H1 (cell line): ENCODE measurements at regions not wholly inside any gene's neighbourhood (a gene's known extent, or its start where the extent isn't known, plus 50 kb on each side); places are given as distances from the start of the nearest gene placed in this dataset.

Experiments used
- EP300 ChIP-seq, 2 experiments: IDR thresholded peaks; 1 replicate in 1 of 2; 2 replicates in 1 of 2; pipeline ENCODE4 v1.6.1; 2011 to 2012; ENCODE audit warnings: low read depth in 2 of 2, low read length in 2 of 2, mild to moderate bottlenecking in 2 of 2, borderline replicate concordance in 1 of 2, inconsistent platforms in 1 of 2, moderate library complexity in 1 of 2
- SIRT6 ChIP-seq: IDR thresholded peaks from one replicate; pipeline ENCODE4 v1.7.1; 2012; ENCODE audit warnings: low read length, inconsistent platforms
- SP4 ChIP-seq: IDR thresholded peaks from 2 replicates; pipeline ENCODE4 v1.6.1; 2012; ENCODE audit warnings: low read length, inconsistent platforms
- TF ChIP-seq, protein P1 (sequence below): fragments of 300-600 bp; sonication (generic); IDR thresholded peaks from 2 replicates; pipeline ENCODE4 v1.7.1; 2012; ENCODE audit warnings: low read length, moderate library complexity, mild to moderate bottlenecking, inconsistent platforms; ENCODE audit not compliant: insufficient replicate concordance

DNA sequence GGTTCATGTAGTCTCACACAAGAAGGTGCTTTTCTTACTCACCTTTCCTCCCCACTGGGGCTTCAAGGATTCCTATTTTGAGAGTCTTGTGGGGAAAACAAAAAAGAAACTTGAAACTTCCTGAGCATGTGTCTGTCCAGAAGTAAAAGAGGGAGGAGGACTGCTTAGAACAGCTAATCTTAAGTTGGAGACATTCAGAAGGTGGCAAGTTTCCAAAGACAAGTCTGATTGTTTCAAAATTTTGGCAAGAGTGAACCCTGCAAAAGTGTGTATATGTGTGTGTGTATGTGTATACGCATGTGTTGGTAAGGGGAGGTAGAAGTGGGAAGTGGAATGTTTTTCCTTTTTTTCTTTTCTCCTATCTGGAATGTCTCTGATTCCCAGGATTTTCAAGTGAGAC, 189.0 kb upstream of the FRMPD4 start (continued):
- TF ChIP-seq, protein P1, sequence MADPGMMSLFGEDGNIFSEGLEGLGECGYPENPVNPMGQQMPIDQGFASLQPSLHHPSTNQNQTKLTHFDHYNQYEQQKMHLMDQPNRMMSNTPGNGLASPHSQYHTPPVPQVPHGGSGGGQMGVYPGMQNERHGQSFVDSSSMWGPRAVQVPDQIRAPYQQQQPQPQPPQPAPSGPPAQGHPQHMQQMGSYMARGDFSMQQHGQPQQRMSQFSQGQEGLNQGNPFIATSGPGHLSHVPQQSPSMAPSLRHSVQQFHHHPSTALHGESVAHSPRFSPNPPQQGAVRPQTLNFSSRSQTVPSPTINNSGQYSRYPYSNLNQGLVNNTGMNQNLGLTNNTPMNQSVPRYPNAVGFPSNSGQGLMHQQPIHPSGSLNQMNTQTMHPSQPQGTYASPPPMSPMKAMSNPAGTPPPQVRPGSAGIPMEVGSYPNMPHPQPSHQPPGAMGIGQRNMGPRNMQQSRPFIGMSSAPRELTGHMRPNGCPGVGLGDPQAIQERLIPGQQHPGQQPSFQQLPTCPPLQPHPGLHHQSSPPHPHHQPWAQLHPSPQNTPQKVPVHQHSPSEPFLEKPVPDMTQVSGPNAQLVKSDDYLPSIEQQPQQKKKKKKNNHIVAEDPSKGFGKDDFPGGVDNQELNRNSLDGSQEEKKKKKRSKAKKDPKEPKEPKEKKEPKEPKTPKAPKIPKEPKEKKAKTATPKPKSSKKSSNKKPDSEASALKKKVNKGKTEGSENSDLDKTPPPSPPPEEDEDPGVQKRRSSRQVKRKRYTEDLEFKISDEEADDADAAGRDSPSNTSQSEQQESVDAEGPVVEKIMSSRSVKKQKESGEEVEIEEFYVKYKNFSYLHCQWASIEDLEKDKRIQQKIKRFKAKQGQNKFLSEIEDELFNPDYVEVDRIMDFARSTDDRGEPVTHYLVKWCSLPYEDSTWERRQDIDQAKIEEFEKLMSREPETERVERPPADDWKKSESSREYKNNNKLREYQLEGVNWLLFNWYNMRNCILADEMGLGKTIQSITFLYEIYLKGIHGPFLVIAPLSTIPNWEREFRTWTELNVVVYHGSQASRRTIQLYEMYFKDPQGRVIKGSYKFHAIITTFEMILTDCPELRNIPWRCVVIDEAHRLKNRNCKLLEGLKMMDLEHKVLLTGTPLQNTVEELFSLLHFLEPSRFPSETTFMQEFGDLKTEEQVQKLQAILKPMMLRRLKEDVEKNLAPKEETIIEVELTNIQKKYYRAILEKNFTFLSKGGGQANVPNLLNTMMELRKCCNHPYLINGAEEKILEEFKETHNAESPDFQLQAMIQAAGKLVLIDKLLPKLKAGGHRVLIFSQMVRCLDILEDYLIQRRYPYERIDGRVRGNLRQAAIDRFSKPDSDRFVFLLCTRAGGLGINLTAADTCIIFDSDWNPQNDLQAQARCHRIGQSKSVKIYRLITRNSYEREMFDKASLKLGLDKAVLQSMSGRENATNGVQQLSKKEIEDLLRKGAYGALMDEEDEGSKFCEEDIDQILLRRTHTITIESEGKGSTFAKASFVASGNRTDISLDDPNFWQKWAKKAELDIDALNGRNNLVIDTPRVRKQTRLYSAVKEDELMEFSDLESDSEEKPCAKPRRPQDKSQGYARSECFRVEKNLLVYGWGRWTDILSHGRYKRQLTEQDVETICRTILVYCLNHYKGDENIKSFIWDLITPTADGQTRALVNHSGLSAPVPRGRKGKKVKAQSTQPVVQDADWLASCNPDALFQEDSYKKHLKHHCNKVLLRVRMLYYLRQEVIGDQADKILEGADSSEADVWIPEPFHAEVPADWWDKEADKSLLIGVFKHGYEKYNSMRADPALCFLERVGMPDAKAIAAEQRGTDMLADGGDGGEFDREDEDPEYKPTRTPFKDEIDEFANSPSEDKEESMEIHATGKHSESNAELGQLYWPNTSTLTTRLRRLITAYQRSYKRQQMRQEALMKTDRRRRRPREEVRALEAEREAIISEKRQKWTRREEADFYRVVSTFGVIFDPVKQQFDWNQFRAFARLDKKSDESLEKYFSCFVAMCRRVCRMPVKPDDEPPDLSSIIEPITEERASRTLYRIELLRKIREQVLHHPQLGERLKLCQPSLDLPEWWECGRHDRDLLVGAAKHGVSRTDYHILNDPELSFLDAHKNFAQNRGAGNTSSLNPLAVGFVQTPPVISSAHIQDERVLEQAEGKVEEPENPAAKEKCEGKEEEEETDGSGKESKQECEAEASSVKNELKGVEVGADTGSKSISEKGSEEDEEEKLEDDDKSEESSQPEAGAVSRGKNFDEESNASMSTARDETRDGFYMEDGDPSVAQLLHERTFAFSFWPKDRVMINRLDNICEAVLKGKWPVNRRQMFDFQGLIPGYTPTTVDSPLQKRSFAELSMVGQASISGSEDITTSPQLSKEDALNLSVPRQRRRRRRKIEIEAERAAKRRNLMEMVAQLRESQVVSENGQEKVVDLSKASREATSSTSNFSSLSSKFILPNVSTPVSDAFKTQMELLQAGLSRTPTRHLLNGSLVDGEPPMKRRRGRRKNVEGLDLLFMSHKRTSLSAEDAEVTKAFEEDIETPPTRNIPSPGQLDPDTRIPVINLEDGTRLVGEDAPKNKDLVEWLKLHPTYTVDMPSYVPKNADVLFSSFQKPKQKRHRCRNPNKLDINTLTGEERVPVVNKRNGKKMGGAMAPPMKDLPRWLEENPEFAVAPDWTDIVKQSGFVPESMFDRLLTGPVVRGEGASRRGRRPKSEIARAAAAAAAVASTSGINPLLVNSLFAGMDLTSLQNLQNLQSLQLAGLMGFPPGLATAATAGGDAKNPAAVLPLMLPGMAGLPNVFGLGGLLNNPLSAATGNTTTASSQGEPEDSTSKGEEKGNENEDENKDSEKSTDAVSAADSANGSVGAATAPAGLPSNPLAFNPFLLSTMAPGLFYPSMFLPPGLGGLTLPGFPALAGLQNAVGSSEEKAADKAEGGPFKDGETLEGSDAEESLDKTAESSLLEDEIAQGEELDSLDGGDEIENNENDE, result no peak
- TF ChIP-seq SP4, result no peak
- TF ChIP-seq SIRT6, result no peak
- TF ChIP-seq EP300 (IDR thresholded peaks at IDR 0.05; ENCODE audit: borderline replicate concordance in 1 of 2, low read depth in 2 of 2, low read length in 2 of 2), result no peak
